ENCODE measurements at regions not wholly inside any gene's neighbourhood (a gene's known extent, or its start where the extent isn't known, plus 50 kb on each side); places are given as distances from the start of the nearest gene placed in this dataset.
"Not testable (repeated sequence)": the region's sequence is repeated elsewhere in the genome, so short reads cannot be mapped to it uniquely, and the experiment has no call there.

DNA sequence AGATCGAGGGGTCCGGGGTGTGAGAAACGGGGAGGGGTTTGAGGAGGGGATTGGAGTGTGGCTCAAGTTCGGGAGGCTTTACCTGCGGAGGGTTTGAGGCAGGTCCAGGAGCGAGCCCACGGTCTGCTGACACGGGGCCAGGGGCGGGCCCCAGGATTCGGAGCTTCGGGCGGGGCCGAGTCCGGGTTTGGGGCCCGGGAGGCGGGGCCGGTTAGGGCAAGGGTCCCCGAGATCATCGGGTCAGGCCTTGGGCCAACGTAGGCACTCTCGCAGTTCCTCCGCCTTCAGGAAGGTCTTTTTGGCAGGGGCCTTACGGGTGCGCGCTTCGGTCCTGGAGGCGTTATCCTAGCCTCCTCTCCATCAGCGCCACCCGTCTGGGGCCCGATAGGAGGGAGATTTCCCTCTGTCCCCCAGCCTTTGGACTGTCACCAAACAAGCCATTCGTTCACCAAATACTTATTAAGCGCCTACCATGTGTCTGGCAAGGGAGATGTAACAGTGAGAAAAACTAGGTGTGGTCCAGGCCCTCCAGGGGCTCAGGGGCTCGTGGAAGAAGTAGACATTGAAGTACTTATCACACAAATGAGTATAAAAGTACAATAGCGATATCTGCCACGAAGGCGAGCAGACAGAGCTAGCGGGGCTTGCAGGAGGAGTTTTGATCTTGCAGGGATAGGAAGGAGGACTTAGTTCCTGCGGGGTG lies 190.1 kb downstream of the ADRA2C start:
- H3K27ac ChIP-seq: peak overlapping the region in 1 of 2 donors; percentile 60
- peak overlapping the region; percentile 73 for H3K4me3 ChIP-seq
- not testable (repeated sequence) for H3K4me1 ChIP-seq (ENCODE audit: control insufficient read depth in 1 of 2, low read depth in 2 of 2); H3K9me3 ChIP-seq; H3K27me3 ChIP-seq (replicated peaks; ENCODE audit: insufficient read depth); H3K36me3 ChIP-seq; DNase-seq (ENCODE audit: low spot score); ATAC-seq (ENCODE audit: insufficient number of reproducible peaks, low FRiP score, low read depth)

- not testable (repeated sequence) for H3K4me1 ChIP-seq (ENCODE audit: control insufficient read depth in 1 of 2, low read depth in 2 of 2); DNase-seq (ENCODE audit: low spot score); H3K27ac ChIP-seq; H3K4me3 ChIP-seq; H3K36me3 ChIP-seq; H3K27me3 ChIP-seq (replicated peaks; ENCODE audit: insufficient read depth); ATAC-seq (ENCODE audit: insufficient number of reproducible peaks, low FRiP score, low read depth); H3K9me3 ChIP-seq
These were observed 195.0 kb downstream of the ADRA2C start for GRCh38 chr4:3961091-3961672.

DNA sequence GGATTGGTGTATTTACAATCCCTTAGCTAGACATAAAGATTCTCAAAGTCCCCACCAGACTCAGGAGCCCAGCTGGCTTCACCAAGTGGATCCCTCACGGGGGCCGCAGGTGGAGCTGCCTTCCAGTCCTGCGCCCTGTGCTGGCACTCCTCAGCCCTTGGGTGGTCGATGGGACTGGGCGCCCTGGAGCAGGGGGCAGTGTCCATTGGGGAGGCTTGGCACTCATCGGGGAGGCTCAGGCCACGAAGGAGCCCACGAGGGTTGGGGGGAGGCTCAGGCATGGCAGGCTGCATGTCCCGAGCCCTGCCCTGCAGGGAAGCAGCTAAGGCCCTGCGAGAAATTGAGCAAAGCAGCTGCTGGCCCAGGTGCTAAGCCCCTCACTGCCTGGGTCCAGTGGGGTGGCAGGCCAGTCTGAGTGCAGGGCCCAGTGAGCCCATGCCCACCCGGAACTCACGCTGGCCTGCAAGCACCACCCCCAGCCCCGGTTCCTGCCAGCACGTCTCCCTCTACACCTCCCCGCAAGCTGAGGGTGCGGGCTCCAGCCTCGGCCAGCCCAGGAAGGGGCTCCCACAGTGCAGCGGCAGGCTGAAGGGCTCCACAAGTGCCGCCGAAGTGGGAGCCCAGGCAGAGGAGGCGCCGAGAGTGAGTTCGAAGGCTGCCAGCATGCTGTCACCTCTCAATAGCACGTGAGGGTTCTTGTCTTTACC lies 198.5 kb downstream of the ADRA2C start:
- not testable (repeated sequence) for H3K27ac ChIP-seq; H3K27me3 ChIP-seq (replicated peaks; ENCODE audit: insufficient read depth); H3K4me3 ChIP-seq; ATAC-seq (ENCODE audit: insufficient number of reproducible peaks, low FRiP score, low read depth); H3K36me3 ChIP-seq; H3K4me1 ChIP-seq (ENCODE audit: control insufficient read depth in 1 of 2, low read depth in 2 of 2); DNase-seq (ENCODE audit: low spot score); H3K9me3 ChIP-seq

DNA sequence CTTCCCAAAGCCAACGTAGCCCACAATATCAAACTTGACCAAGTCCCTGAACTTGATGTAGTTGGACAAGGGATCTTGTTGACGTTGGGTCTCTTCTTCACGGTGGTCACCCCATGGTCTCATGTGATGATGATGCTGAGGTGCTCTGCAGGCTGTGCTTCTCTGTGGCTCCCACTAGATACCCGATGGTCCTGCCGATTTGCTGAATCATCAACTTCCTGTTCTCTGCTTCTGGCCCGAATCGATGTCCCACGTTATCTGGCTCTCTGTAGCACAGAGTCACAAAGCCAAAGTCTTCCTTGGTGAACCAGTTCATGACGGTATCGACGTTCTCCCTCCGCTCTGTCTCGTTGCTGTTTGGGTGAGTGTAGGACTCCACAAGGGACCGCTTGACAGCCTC lies 201.0 kb downstream of the ADRA2C start:
- H3K27ac ChIP-seq; H3K27me3 ChIP-seq (replicated peaks; ENCODE audit: insufficient read depth); H3K36me3 ChIP-seq; H3K9me3 ChIP-seq; H3K4me1 ChIP-seq (ENCODE audit: control insufficient read depth in 1 of 2, low read depth in 2 of 2); DNase-seq (ENCODE audit: low spot score); H3K4me3 ChIP-seq; ATAC-seq (ENCODE audit: insufficient number of reproducible peaks, low FRiP score, low read depth): not testable (repeated sequence)

- not testable (repeated sequence) for ATAC-seq (ENCODE audit: insufficient number of reproducible peaks, low FRiP score, low read depth); H3K36me3 ChIP-seq; H3K27ac ChIP-seq; H3K4me3 ChIP-seq; DNase-seq (ENCODE audit: low spot score); H3K9me3 ChIP-seq; H3K27me3 ChIP-seq (replicated peaks; ENCODE audit: insufficient read depth); H3K4me1 ChIP-seq (ENCODE audit: control insufficient read depth in 1 of 2, low read depth in 2 of 2)
These were observed 206.4 kb downstream of the ADRA2C start for GRCh38 chr4:3972626-3973025.

GRCh38 chr4:3973581-3974200 lies 207.5 kb downstream of the ADRA2C start:
- DNase-seq (ENCODE audit: low spot score); H3K4me1 ChIP-seq (ENCODE audit: control insufficient read depth in 1 of 2, low read depth in 2 of 2); H3K36me3 ChIP-seq; H3K4me3 ChIP-seq; H3K27me3 ChIP-seq (replicated peaks; ENCODE audit: insufficient read depth); H3K9me3 ChIP-seq; H3K27ac ChIP-seq; ATAC-seq (ENCODE audit: insufficient number of reproducible peaks, low FRiP score, low read depth): not testable (repeated sequence)

DNA sequence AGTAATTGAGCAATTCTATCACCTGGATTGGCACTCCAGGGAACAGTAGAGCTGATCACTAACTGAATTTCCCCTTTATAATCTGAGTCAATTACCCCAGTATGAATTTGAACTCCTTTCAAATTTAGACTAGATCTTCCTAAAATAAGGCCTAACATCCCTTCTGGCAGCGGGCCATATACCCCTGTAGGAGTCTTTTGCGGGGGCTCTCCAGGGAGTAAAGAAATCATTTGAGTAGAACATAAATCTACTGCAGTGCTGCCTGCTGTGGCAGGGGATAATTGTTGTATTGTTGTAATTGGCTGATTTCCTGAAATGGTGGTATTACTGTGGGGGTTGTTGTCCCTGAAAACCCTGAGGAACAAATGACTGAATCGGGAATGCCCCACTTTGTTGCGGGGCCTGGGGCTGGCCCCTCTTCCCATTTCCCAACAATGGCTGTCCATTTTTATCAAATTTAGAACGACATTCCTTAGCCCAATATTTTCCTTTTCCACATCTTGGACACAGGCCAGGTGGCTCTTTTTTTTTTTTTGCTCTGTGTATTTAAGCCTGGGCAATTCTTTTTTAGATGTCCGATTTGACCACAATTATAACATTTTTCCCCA lies 217.4 kb downstream of the ADRA2C start:
- not testable (repeated sequence) for H3K36me3 ChIP-seq; DNase-seq (ENCODE audit: low spot score); H3K27me3 ChIP-seq (replicated peaks; ENCODE audit: insufficient read depth); H3K27ac ChIP-seq; ATAC-seq (ENCODE audit: insufficient number of reproducible peaks, low FRiP score, low read depth); H3K9me3 ChIP-seq; H3K4me3 ChIP-seq
- H3K4me1 ChIP-seq (ENCODE audit: control insufficient read depth in 1 of 2, low read depth in 2 of 2): peaks cover 0 to 10% of the 10 kb centered on the region in 2 donors

- peaks cover 0 to 10% of the 10 kb centered on the region in 2 donors for H3K4me1 ChIP-seq (ENCODE audit: control insufficient read depth in 1 of 2, low read depth in 2 of 2)
- TF ChIP-seq, protein P1, sequence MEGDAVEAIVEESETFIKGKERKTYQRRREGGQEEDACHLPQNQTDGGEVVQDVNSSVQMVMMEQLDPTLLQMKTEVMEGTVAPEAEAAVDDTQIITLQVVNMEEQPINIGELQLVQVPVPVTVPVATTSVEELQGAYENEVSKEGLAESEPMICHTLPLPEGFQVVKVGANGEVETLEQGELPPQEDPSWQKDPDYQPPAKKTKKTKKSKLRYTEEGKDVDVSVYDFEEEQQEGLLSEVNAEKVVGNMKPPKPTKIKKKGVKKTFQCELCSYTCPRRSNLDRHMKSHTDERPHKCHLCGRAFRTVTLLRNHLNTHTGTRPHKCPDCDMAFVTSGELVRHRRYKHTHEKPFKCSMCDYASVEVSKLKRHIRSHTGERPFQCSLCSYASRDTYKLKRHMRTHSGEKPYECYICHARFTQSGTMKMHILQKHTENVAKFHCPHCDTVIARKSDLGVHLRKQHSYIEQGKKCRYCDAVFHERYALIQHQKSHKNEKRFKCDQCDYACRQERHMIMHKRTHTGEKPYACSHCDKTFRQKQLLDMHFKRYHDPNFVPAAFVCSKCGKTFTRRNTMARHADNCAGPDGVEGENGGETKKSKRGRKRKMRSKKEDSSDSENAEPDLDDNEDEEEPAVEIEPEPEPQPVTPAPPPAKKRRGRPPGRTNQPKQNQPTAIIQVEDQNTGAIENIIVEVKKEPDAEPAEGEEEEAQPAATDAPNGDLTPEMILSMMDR (IDR thresholded peaks at IDR 0.05): peak; percentile 36
- not testable (repeated sequence) for H3K27me3 ChIP-seq (replicated peaks; ENCODE audit: insufficient read depth); DNase-seq (ENCODE audit: low spot score); H3K9me3 ChIP-seq; H3K27ac ChIP-seq; H3K36me3 ChIP-seq; H3K4me3 ChIP-seq; ATAC-seq (ENCODE audit: insufficient number of reproducible peaks, low FRiP score, low read depth)
These were observed 218.6 kb downstream of the ADRA2C start for GRCh38 chr4:3984796-3985195.

DNA sequence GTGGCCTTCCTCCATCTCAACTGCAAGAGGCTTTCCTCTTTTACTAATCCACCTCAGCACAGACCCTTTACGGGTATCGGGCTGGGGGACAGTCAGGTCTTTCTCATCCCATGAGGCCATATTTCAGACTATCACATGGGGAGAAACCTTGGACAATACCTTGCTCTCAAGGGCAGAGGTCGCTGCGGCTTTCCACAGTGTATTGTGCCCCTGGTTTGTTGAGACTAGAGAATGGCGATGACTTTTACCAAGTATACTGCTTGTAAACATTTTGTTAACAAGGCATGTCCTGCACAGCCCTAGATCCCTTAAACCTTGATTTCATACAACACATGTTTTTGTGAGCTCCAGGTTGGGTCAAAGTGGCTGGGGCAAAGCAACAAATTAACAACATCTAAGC lies 220.2 kb downstream of the ADRA2C start:
- not testable (repeated sequence) for H3K27me3 ChIP-seq (replicated peaks; ENCODE audit: insufficient read depth); H3K9me3 ChIP-seq; H3K27ac ChIP-seq; ATAC-seq (ENCODE audit: insufficient number of reproducible peaks, low FRiP score, low read depth); H3K36me3 ChIP-seq; DNase-seq (ENCODE audit: low spot score); H3K4me3 ChIP-seq
- peaks cover 0 to 10% of the 10 kb centered on the region in 2 donors for H3K4me1 ChIP-seq (ENCODE audit: control insufficient read depth in 1 of 2, low read depth in 2 of 2)

DNA sequence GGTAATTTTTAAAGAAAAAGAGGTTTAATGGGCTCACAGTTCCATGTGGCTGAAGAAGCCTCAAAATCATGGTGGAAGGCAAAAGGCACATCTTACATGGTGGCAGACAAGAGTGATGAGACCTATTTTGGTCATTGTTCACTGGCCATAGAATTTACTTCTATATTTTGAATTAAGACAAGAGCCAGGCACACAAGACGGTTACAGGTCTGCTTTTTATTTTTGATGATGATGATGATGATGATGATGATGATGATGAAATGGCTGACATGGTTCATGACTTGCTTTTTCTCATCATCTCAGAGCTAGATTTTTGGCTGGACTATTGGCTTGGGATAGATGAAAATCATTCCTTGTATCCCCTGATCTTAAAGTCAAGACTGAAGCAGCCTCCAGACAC lies 229.3 kb downstream of the OTOP1 start:
- H3K4me1 ChIP-seq (ENCODE audit: control insufficient read depth in 1 of 2, low read depth in 2 of 2); H3K27me3 ChIP-seq (replicated peaks; ENCODE audit: insufficient read depth); H3K9me3 ChIP-seq; ATAC-seq (ENCODE audit: insufficient number of reproducible peaks, low FRiP score, low read depth); DNase-seq (ENCODE audit: low spot score); H3K4me3 ChIP-seq; H3K36me3 ChIP-seq; H3K27ac ChIP-seq: not testable (repeated sequence)

GRCh38 chr4:4004036-4004435 lies 222.7 kb downstream of the OTOP1 start:
- not testable (repeated sequence) for ATAC-seq (ENCODE audit: insufficient number of reproducible peaks, low FRiP score, low read depth); DNase-seq (ENCODE audit: low spot score); H3K4me3 ChIP-seq; H3K9me3 ChIP-seq; H3K27me3 ChIP-seq (replicated peaks; ENCODE audit: insufficient read depth); H3K36me3 ChIP-seq; H3K4me1 ChIP-seq (ENCODE audit: control insufficient read depth in 1 of 2, low read depth in 2 of 2); H3K27ac ChIP-seq
